Stomach (tissue), 4 donors: ENCODE measurements at regions not wholly inside any gene's neighbourhood (a gene's known extent, or its start where the extent isn't known, plus 50 kb on each side); places are given as distances from the start of the nearest gene placed in this dataset.

ENCODE experiments used
- CTCF ChIP-seq, 7 experiments: fragments of 450-650 bp in 4 of 7; fragments of 200-600 bp in 3 of 7; sonication (generic) in 3 of 7; IDR thresholded peaks; one replicate each; pipeline ENCODE4 v1.5.1; 2016 to 2019; ENCODE audit warnings: antibody characterized with exemption in 7 of 7, control low read depth in 2 of 7, mild to moderate bottlenecking in 1 of 7
- POLR2A ChIP-seq, 4 donors: fragments of 450-650 bp; IDR thresholded peaks; one replicate each; pipeline ENCODE4 v1.6.1; 2016; ENCODE audit warnings: antibody characterized with exemption in 4 of 4, control low read depth in 2 of 4, mild to moderate bottlenecking in 1 of 4, moderate library complexity in 1 of 4
- POLR2AphosphoS5 ChIP-seq, 3 donors: sonication (generic); formaldehyde crosslinking; IDR thresholded peaks; one replicate each; pipeline ENCODE4 v1.6.1; 2016; ENCODE audit warnings: antibody characterized with exemption in 3 of 3

GRCh38 chr17:33356266-33356665 is 63.2 kb upstream of the ASIC2 start:
- no peak for TF ChIP-seq CTCF (IDR thresholded peaks at IDR 0.05)
- no peak for TF ChIP-seq POLR2AphosphoS5 (IDR thresholded peaks at IDR 0.05)
- no peak for TF ChIP-seq POLR2A (IDR thresholded peaks at IDR 0.05)
